ENCODE measurements at regions not wholly inside any gene's neighbourhood (a gene's known extent, or its start where the extent isn't known, plus 50 kb on each side); places are given as distances from the start of the nearest gene placed in this dataset.

GRCh38 chr3:4223777-4224176 lies 79.4 kb upstream of the SETMAR start:
- no peak for TF ChIP-seq EZH2 (IDR thresholded peaks at IDR 0.05; ENCODE audit: insufficient read depth, poor library complexity, severe bottlenecking)
- no peak for TF ChIP-seq EZH2phosphoT487 (IDR thresholded peaks at IDR 0.05; ENCODE audit: insufficient read depth, low read depth)

Data from GM23248 (cell line).